Hepatocyte (in vitro differentiated cells): ENCODE measurements at regions not wholly inside any gene's neighbourhood (a gene's known extent, or its start where the extent isn't known, plus 50 kb on each side); places are given as distances from the start of the nearest gene placed in this dataset.

ENCODE experiments used
- DNase-seq: peaks from one replicate; pipeline ENCODE4 v3.0.0-alpha.2; 2016; ENCODE audit warnings: low spot score
- H2AFZ ChIP-seq: fragments of 200-600 bp; sonication (generic); 2 replicates; pipeline ENCODE4 v1.6.0; 2016; ENCODE audit warnings: antibody characterized with exemption, mild to moderate bottlenecking
- H3K27ac ChIP-seq: fragments of 200-600 bp; sonication (generic); 2 replicates; pipeline ENCODE4 v1.5.1; 2016; ENCODE audit warnings: mild to moderate bottlenecking
- H3K27me3 ChIP-seq: fragments of 200-600 bp; sonication (generic); 2 replicates; pipeline ENCODE4 v1.6.1; 2016
- H3K36me3 ChIP-seq: fragments of 200-600 bp; sonication (generic); replicated peaks from 2 replicates; pipeline ENCODE4 v1.5.1; 2016; ENCODE audit warnings: low read depth; ENCODE audit not compliant: insufficient read depth
- H3K4me1 ChIP-seq: fragments of 200-600 bp; sonication (generic); 2 replicates; pipeline ENCODE4 v1.5.1; 2016; ENCODE audit warnings: mild to moderate bottlenecking, moderate library complexity; ENCODE audit not compliant: insufficient read depth
- H3K4me2 ChIP-seq: fragments of 200-600 bp; sonication (generic); 2 replicates; pipeline ENCODE4 v1.6.0; 2016
- H3K4me3 ChIP-seq: fragments of 200-600 bp; sonication (generic); 2 replicates; pipeline ENCODE4 v1.5.1; 2016; ENCODE audit warnings: mild to moderate bottlenecking
- H3K79me2 ChIP-seq: fragments of 200-600 bp; sonication (generic); 2 replicates; pipeline ENCODE4 v1.6.0; 2017; ENCODE audit warnings: mild to moderate bottlenecking
- H3K9me2 ChIP-seq: fragments of 200-600 bp; sonication (generic); replicated peaks from 2 replicates; pipeline ENCODE4 v1.6.0; 2017; ENCODE audit warnings: mild to moderate bottlenecking; ENCODE audit not compliant: insufficient read depth
- H3K9me3 ChIP-seq: fragments of 200-600 bp; sonication (generic); 2 replicates; pipeline ENCODE4 v1.5.1; 2016; ENCODE audit warnings: low read depth, mild to moderate bottlenecking
- H4K20me1 ChIP-seq: fragments of 200-600 bp; sonication (generic); 2 replicates; pipeline ENCODE4 v1.6.0; 2016; ENCODE audit warnings: mild to moderate bottlenecking; ENCODE audit not compliant: insufficient read depth, poor library complexity, severe bottlenecking
- CTCF ChIP-seq: fragments of 200-600 bp; sonication (generic); IDR thresholded peaks from 2 replicates; pipeline ENCODE4 v1.5.1; 2016; ENCODE audit warnings: antibody characterized with exemption, mild to moderate bottlenecking; ENCODE audit not compliant: poor library complexity
- EZH2 ChIP-seq: fragments of 200-600 bp; sonication (generic); IDR thresholded peaks from 2 replicates; pipeline ENCODE4 v1.6.1; 2016; ENCODE audit warnings: antibody characterized with exemption, mild to moderate bottlenecking, borderline replicate concordance
- EZH2phosphoT487 ChIP-seq: fragments of 200-600 bp; sonication (generic); IDR thresholded peaks from one replicate; pipeline ENCODE4 v1.6.1; 2018; ENCODE audit warnings: antibody characterized with exemption, mild to moderate bottlenecking, low read depth, moderate library complexity; ENCODE audit not compliant: unreplicated experiment, severe bottlenecking
- WGBS: methylation state at CpG from one replicate; pipeline ENCODE4 v1.1.6; 2016; ENCODE audit warnings: low lambda C conversion rate; ENCODE audit errors: missing lambda C conversion rate; 5-methylcytosine and 5-hydroxymethylcytosine counted together

DNA sequence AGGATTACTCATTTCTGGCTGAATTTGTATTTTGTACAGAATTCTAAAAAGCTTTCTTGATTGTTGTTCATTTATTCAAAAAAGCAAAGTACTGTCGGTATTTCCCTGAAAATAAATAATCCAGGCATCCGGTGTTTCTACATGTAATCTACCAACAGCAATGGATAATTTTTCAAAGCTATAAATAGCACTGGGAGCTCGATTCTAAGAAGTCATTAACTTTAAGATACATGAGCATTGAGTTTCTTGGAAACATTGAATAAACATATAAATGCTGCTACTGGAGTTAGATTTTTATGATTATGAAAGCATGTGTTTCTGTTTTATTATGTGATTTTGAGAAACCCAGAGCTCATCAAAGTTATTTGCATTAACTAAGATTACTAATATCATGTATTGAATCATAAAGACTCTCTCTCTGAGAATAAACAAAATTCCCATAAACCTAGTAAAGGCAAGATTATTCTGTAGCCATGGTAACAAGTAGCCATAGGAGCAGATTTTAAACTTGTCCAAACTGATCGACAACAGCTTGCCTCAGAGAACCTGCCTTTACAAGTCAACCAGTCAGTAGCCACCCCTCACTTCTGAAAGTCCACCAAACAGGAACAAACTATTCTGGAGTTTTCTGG is 197.0 kb downstream of the DRD1 start:
- DNase-seq, result no peak
- 39% methylated on average over 4 of the region's 4 CpGs for WGBS
- H3K27me3 ChIP-seq, result no peaks in the 10 kb centered on the region

DNA sequence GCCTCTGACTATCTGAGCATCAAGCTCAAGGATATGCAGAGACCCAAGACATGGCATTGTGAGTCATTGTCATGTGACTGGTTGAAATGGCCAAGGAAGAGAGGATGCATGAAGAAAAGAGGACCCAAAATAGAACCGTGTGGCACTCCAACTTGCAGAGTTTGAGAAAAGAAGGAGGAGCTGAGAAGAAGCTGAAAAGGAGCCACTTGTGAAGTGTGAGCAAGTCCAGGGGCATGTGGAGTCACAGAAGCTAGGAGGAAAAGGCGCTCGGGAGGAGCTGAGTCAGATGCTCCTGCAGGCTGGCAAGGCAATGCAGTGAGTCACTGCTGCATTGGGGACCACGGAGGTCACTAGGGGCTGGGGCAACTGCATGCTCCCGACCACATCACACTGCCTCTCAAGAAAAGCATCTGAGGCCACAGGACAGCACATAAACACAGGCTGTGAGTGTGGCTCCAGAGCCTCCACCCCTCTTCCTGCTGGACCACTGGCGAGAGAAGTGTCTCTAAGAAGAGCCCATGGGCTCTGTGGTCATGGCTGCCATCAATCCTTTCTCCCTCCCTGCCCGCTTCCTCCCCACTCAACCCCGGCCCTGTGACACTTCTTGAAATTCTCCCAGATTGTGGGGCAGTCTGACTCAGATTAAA is 197.6 kb downstream of the DRD1 start:
- Histone ChIP-seq H2AFZ (no peak overlapping the region), H3K27me3 (no peaks in the 10 kb centered on the region), H3K4me1 (no peaks in the 10 kb centered on the region), H3K9me3 (no peaks in the 10 kb centered on the region), H3K79me2 (no peaks in the 10 kb centered on the region), H3K4me3 (no peak overlapping the region), H3K9me2 (no peaks in the 10 kb centered on the region), H3K36me3 (no peaks in the 10 kb centered on the region), H4K20me1 (no peaks in the 10 kb centered on the region), H3K4me2 (no peak overlapping the region), H3K27ac (no peak overlapping the region)
- WGBS, result 57% methylated on average over 8 of the region's 8 CpGs
- TF ChIP-seq CTCF, result no peak
- no peak for TF ChIP-seq EZH2phosphoT487
- peak; percentile 63 for DNase-seq

More for the DNA sequence above, 197.0 kb downstream of the DRD1 start:
- Histone ChIP-seq H3K4me3 (no peak overlapping the region), H2AFZ (no peak overlapping the region), H3K9me2 (no peaks in the 10 kb centered on the region), H3K79me2 (no peaks in the 10 kb centered on the region), H3K9me3 (no peaks in the 10 kb centered on the region), H3K4me2 (no peak overlapping the region), H3K4me1 (no peaks in the 10 kb centered on the region), H3K27ac (no peak overlapping the region), H3K36me3 (no peaks in the 10 kb centered on the region), H4K20me1 (no peaks in the 10 kb centered on the region)
- no peak for TF ChIP-seq CTCF
- no peak for TF ChIP-seq EZH2phosphoT487
- TF ChIP-seq EZH2, result no peak

GRCh38 chr5:175243441-175243840 is 200.5 kb downstream of the DRD1 start:
- H3K4me3 ChIP-seq, result no peak overlapping the region
- no peaks in the 10 kb centered on the region for H3K9me3 ChIP-seq
- TF ChIP-seq CTCF (no peak), EZH2 (no peak), EZH2phosphoT487 (no peak)
- H3K4me1 ChIP-seq, result no peaks in the 10 kb centered on the region
- H3K27ac ChIP-seq, result no peak overlapping the region
- no peaks in the 10 kb centered on the region for H4K20me1 ChIP-seq
- no peaks in the 10 kb centered on the region for H3K9me2 ChIP-seq
- H3K79me2 ChIP-seq, result no peaks in the 10 kb centered on the region
- no peaks in the 10 kb centered on the region for H3K36me3 ChIP-seq
- H3K4me2 ChIP-seq, result no peak overlapping the region
- no peaks in the 10 kb centered on the region for H3K27me3 ChIP-seq
- WGBS, result 87% methylated on average over 6 of the region's 6 CpGs
- no peak for DNase-seq
- H2AFZ ChIP-seq, result no peak overlapping the region

- Histone ChIP-seq H3K9me3 (no peaks in the 10 kb centered on the region), H3K4me2 (no peak overlapping the region), H3K4me1 (no peaks in the 10 kb centered on the region), H3K9me2 (no peaks in the 10 kb centered on the region), H2AFZ (no peak overlapping the region), H3K27ac (no peak overlapping the region), H3K27me3 (no peaks in the 10 kb centered on the region), H4K20me1 (no peaks in the 10 kb centered on the region), H3K36me3 (no peaks in the 10 kb centered on the region), H3K4me3 (no peak overlapping the region), H3K79me2 (no peaks in the 10 kb centered on the region)
- TF ChIP-seq EZH2phosphoT487 (no peak), EZH2 (no peak), CTCF (no peak)
- 88% methylated on average over 5 of the region's 5 CpGs for WGBS
- DNase-seq, result no peak
These were observed 201.8 kb downstream of the DRD1 start for GRCh38 chr5:175242207-175242606.
